ENCODE measurements at regions not wholly inside any gene's neighbourhood (a gene's known extent, or its start where the extent isn't known, plus 50 kb on each side); places are given as distances from the start of the nearest gene placed in this dataset.

- Histone ChIP-seq H3K4me3 (no peak overlapping the region), H3K27ac (no peak overlapping the region), H3K4me1 (no peaks in the 10 kb centered on the region), H3K36me3 (no peaks in the 10 kb centered on the region), H3K27me3 (peaks cover 0 to 9% (median 0%) of the 10 kb centered on the region in 4 donors), H3K9me3 (no peaks in the 10 kb centered on the region)
- intact Hi-C loops (cut with DNase I), result no loop called here
- no peak for TF ChIP-seq CTCF (IDR thresholded peaks at IDR 0.05)
- TF ChIP-seq POLR2A (IDR thresholded peaks at IDR 0.05), result no peak
- 66 to 77% methylated on average over 2 of the region's 2 CpGs for WGBS, 2 donors
- no peak for DNase-seq
These were observed 77.1 kb downstream of the CMPK2 start for GRCh38 chr2:6788614-6789013.

GRCh38 chr2:6789559-6790138 is 76.1 kb downstream of the CMPK2 start:
- Histone ChIP-seq H3K9me3 (no peaks in the 10 kb centered on the region), H3K27me3 (peaks cover 0 to 9% (median 0%) of the 10 kb centered on the region in 4 donors), H3K27ac (no peak overlapping the region), H3K4me1 (no peaks in the 10 kb centered on the region), H3K4me3 (no peak overlapping the region), H3K36me3 (no peaks in the 10 kb centered on the region)
- no peak for DNase-seq
- intact Hi-C loops (cut with DNase I), result no loop called here
- 76 to 79% methylated on average over 6 of the region's 6 CpGs for WGBS, 2 donors
- TF ChIP-seq POLR2A (IDR thresholded peaks at IDR 0.05) (no peak), CTCF (IDR thresholded peaks at IDR 0.05) (no peak)

GRCh38 chr2:6791682-6792081 is 74.0 kb downstream of the CMPK2 start:
- intact Hi-C loops (cut with DNase I), result no loop called here
- no peak for DNase-seq
- Histone ChIP-seq H3K4me1 (no peaks in the 10 kb centered on the region), H3K27me3 (peaks cover 0 to 9% (median 0%) of the 10 kb centered on the region in 4 donors), H3K9me3 (no peaks in the 10 kb centered on the region), H3K27ac (no peak overlapping the region), H3K4me3 (no peak overlapping the region), H3K36me3 (no peaks in the 10 kb centered on the region)
- TF ChIP-seq POLR2A (IDR thresholded peaks at IDR 0.05), result no peak
- no peak for TF ChIP-seq CTCF (IDR thresholded peaks at IDR 0.05)
- 89 to 93% methylated on average over 4 of the region's 4 CpGs for WGBS, 2 donors

- H3K27me3 ChIP-seq, result peaks cover 0 to 9% (median 0%) of the 10 kb centered on the region in 4 donors
- no peaks in the 10 kb centered on the region for H3K9me3 ChIP-seq
- no peak overlapping the region for H3K27ac ChIP-seq
- no peak for DNase-seq
- no peaks in the 10 kb centered on the region for H3K4me1 ChIP-seq
- intact Hi-C loops (cut with DNase I), result no loop called here
- no peak overlapping the region for H3K4me3 ChIP-seq
- TF ChIP-seq POLR2A (IDR thresholded peaks at IDR 0.05), result no peak
- TF ChIP-seq CTCF (IDR thresholded peaks at IDR 0.05), result no peak
- H3K36me3 ChIP-seq, result no peaks in the 10 kb centered on the region
- 86% methylated on average over 5 of the region's 5 CpGs for WGBS, 2 donors
These were observed 72.8 kb downstream of the CMPK2 start for GRCh38 chr2:6792883-6793282.

- TF ChIP-seq CTCF (IDR thresholded peaks at IDR 0.05) (no peak), POLR2A (IDR thresholded peaks at IDR 0.05) (no peak)
- Histone ChIP-seq H3K9me3 (no peaks in the 10 kb centered on the region), H3K36me3 (no peaks in the 10 kb centered on the region), H3K4me1 (no peaks in the 10 kb centered on the region), H3K27ac (no peak overlapping the region), H3K27me3 (peaks cover 0 to 9% (median 0%) of the 10 kb centered on the region in 4 donors), H3K4me3 (no peak overlapping the region)
- no peak for DNase-seq
- 77 to 87% methylated on average over 3 of the region's 3 CpGs for WGBS, 2 donors
- intact Hi-C loops (cut with DNase I), result no loop called here
These were observed 72.3 kb downstream of the CMPK2 start for GRCh38 chr2:6793371-6793770.

Measured in esophagus squamous epithelium (tissue), 5 donors.